22Rv1 (cell line): ENCODE measurements at regions not wholly inside any gene's neighbourhood (a gene's known extent, or its start where the extent isn't known, plus 50 kb on each side); places are given as distances from the start of the nearest gene placed in this dataset.

ENCODE experiments used
- H3K27ac ChIP-seq: fragments of 450-650 bp; 2 replicates; pipeline ENCODE4 v1.5.1; 2017
- CTCF ChIP-seq: fragments of 450-650 bp; IDR thresholded peaks from 2 replicates; pipeline ENCODE4 v1.5.1; 2017; ENCODE audit warnings: mild to moderate bottlenecking
- ZFX ChIP-seq: fragments of 450-650 bp; IDR thresholded peaks from 2 replicates; pipeline ENCODE4 v1.6.1; 2017; ENCODE audit warnings: antibody characterized with exemption, borderline replicate concordance

GRCh38 chr1:94318505-94319030, 81.2 kb upstream of the ARHGAP29 start:
- TF ChIP-seq ZFX (no peak), CTCF (no peak)
- peak overlapping the region; percentile 22; the same call in 1 of the 2 replicates for H3K27ac ChIP-seq

GRCh38 chr1:94317790-94318188, 80.4 kb upstream of the ARHGAP29 start:
- no peak overlapping the region for H3K27ac ChIP-seq
- no peak for TF ChIP-seq ZFX
- TF ChIP-seq CTCF, result no peak

- no peak overlapping the region for H3K27ac ChIP-seq
Measured at GRCh38 chr1:94316836-94317789, 79.7 kb upstream of the ARHGAP29 start.

GRCh38 chr1:94316183-94316582, 78.8 kb upstream of the ARHGAP29 start:
- no peak overlapping the region for H3K27ac ChIP-seq
- TF ChIP-seq CTCF, result no peak
- TF ChIP-seq ZFX, result no peak

More at GRCh38 chr1:94316836-94317789, 79.7 kb upstream of the ARHGAP29 start:
- no peak for TF ChIP-seq ZFX
- TF ChIP-seq CTCF, result no peak

- no peak overlapping the region for H3K27ac ChIP-seq
Measured at GRCh38 chr1:94315552-94316116, 78.2 kb upstream of the ARHGAP29 start.

GRCh38 chr1:94314222-94314858, 77.0 kb upstream of the ARHGAP29 start:
- TF ChIP-seq CTCF, result no peak
- TF ChIP-seq ZFX, result no peak
- no peak overlapping the region for H3K27ac ChIP-seq

More at GRCh38 chr1:94315552-94316116, 78.2 kb upstream of the ARHGAP29 start:
- TF ChIP-seq ZFX, result no peak
- TF ChIP-seq CTCF, result no peak
